HepG2 (cell line): ENCODE measurements at regions not wholly inside any gene's neighbourhood (a gene's known extent, or its start where the extent isn't known, plus 50 kb on each side); places are given as distances from the start of the nearest gene placed in this dataset.

Experiments
- CSRNP1 ChIP-seq: sonication (generic); formaldehyde crosslinking; IDR thresholded peaks from 2 replicates; pipeline ENCODE4 v1.8.1; 2023; ENCODE audit warnings: mild to moderate bottlenecking, missing genetic modification reagents
- DMTF1 ChIP-seq: sonication (generic); formaldehyde crosslinking; IDR thresholded peaks from 2 replicates; pipeline ENCODE4 v1.4.0; 2020; ENCODE audit warnings: mild to moderate bottlenecking, missing genetic modification reagents
- IRX3 ChIP-seq: sonication (generic); formaldehyde crosslinking; IDR thresholded peaks from 2 replicates; pipeline ENCODE4 v1.8.1; 2023; ENCODE audit warnings: mild to moderate bottlenecking, low read depth, missing genetic modification reagents, borderline replicate concordance
- MTA3 ChIP-seq: sonication (generic); formaldehyde crosslinking; IDR thresholded peaks from 2 replicates; pipeline ENCODE4 v1.4.0; 2020; ENCODE audit warnings: missing genetic modification reagents
- NRL ChIP-seq: sonication (generic); formaldehyde crosslinking; IDR thresholded peaks from 2 replicates; pipeline ENCODE4 v1.5.0; 2020; ENCODE audit warnings: missing genetic modification reagents, mild to moderate bottlenecking, moderate library complexity, borderline replicate concordance
- SOX13 ChIP-seq, 3 experiments: fragments of 450-650 bp in 1 of 3; sonication (generic) in 1 of 3; formaldehyde crosslinking in 1 of 3; IDR thresholded peaks in 2 of 3; conservative IDR thresholded peaks in 1 of 3; 2 replicates each; pipeline versions ENCODE4 v1.5.0 to v1.6.1; 2016 to 2020; ENCODE audit warnings: antibody characterized with exemption in 1 of 3, mild to moderate bottlenecking in 1 of 3, missing compliant biosample characterization in 1 of 3, missing genetic modification reagents in 1 of 3, moderate library complexity in 1 of 3
- STAG1 ChIP-seq: sonication (generic); formaldehyde crosslinking; IDR thresholded peaks from 2 replicates; pipeline ENCODE4 v1.4.0; 2020; ENCODE audit warnings: missing genetic modification reagents
- STAT6 ChIP-seq: sonication (generic); formaldehyde crosslinking; IDR thresholded peaks from 2 replicates; pipeline ENCODE4 v1.4.0; 2020; ENCODE audit warnings: missing genetic modification reagents, mild to moderate bottlenecking, borderline replicate concordance
- U2AF2 ChIP-seq: fragments of 200-400 bp; formaldehyde crosslinking; IDR thresholded peaks from 2 replicates; pipeline ENCODE4 v1.6.1; 2017; ENCODE audit warnings: low read depth, mild to moderate bottlenecking, low read length
- ZBTB14 ChIP-seq: sonication (generic); formaldehyde crosslinking; IDR thresholded peaks from 2 replicates; pipeline ENCODE4 v1.4.0; 2020; ENCODE audit warnings: missing genetic modification reagents
- ZFP37 ChIP-seq: sonication (generic); formaldehyde crosslinking; IDR thresholded peaks from 2 replicates; pipeline ENCODE4 v1.4.0; 2020; ENCODE audit warnings: missing genetic modification reagents, borderline replicate concordance
- ZFYVE20 ChIP-seq: sonication (generic); formaldehyde crosslinking; IDR thresholded peaks from 2 replicates; pipeline ENCODE4 v1.8.0; 2023; ENCODE audit warnings: low read depth, mild to moderate bottlenecking, moderate library complexity, missing genetic modification reagents, borderline replicate concordance
- ZNF124 ChIP-seq: sonication (generic); formaldehyde crosslinking; IDR thresholded peaks from 2 replicates; pipeline ENCODE4 v1.4.0; 2020; ENCODE audit warnings: missing genetic modification reagents
- ZNF547 ChIP-seq: sonication (generic); formaldehyde crosslinking; IDR thresholded peaks from 2 replicates; pipeline ENCODE4 v1.5.1; 2020; ENCODE audit warnings: mild to moderate bottlenecking, missing genetic modification reagents
- ZNF562 ChIP-seq: sonication (generic); formaldehyde crosslinking; IDR thresholded peaks from 2 replicates; pipeline ENCODE4 v1.8.0; 2022; ENCODE audit warnings: missing genetic modification reagents, borderline replicate concordance
- ZNF782 ChIP-seq: sonication (generic); formaldehyde crosslinking; IDR thresholded peaks from 2 replicates; pipeline ENCODE4 v1.4.0; 2020; ENCODE audit warnings: missing genetic modification reagents, mild to moderate bottlenecking, borderline replicate concordance

GRCh38 chr11:127996825-127997224 is 590.5 kb downstream of the ETS1 start (continued):
- no peak for TF ChIP-seq STAT6 (CRISPR knock-in tag)
- no peak for TF ChIP-seq ZFYVE20 (CRISPR knock-in tag)
- TF ChIP-seq NRL: no peak
- no peak for TF ChIP-seq ZNF124 (CRISPR knock-in tag)
- no peak for TF ChIP-seq ZNF547 (CRISPR knock-in tag)
- TF ChIP-seq ZNF562 (CRISPR knock-in tag): no peak
- no peak for TF ChIP-seq CSRNP1 (CRISPR knock-in tag)
- TF ChIP-seq DMTF1 (CRISPR knock-in tag): no peak
- TF ChIP-seq SOX13 (IDR thresholded peaks at IDR 0.05): no peak
- TF ChIP-seq SOX13 (CRISPR knock-in tag; conservative IDR thresholded peaks at IDR 0.05 in 1 of 2, IDR thresholded peaks at IDR 0.05 in 1 of 2): no peak
- TF ChIP-seq ZNF782 (CRISPR knock-in tag): no peak
- no peak for TF ChIP-seq U2AF2
- no peak for TF ChIP-seq ZFP37 (CRISPR knock-in tag)
- no peak for TF ChIP-seq IRX3 (CRISPR knock-in tag)
- TF ChIP-seq MTA3 (CRISPR knock-in tag): no peak
- no peak for TF ChIP-seq ZBTB14 (CRISPR knock-in tag)
- no peak for TF ChIP-seq STAG1 (CRISPR knock-in tag)
